ENCODE measurements at regions not wholly inside any gene's neighbourhood (a gene's known extent, or its start where the extent isn't known, plus 50 kb on each side); places are given as distances from the start of the nearest gene placed in this dataset.

- peak; percentile 31 for DNase-seq
Measured at GRCh38 chr5:81855591-81855990, 104.7 kb upstream of the SSBP2 start.

- peak; percentile 60 for DNase-seq
Measured at GRCh38 chr5:81854915-81855314, 104.0 kb upstream of the SSBP2 start.

GRCh38 chr5:81854485-81854884 lies 103.6 kb upstream of the SSBP2 start:
- peak; percentile 40 for DNase-seq

- no peak for DNase-seq
Measured at GRCh38 chr5:81853030-81853357, 102.1 kb upstream of the SSBP2 start.

- peak; percentile 89 for DNase-seq
Measured at GRCh38 chr5:81852291-81853029, 101.6 kb upstream of the SSBP2 start.

- DNase-seq: peak; percentile 99
Measured at GRCh38 chr5:81851481-81852178, 100.7 kb upstream of the SSBP2 start.

- peak; percentile 38 for DNase-seq
Measured at GRCh38 chr5:81850501-81851357, 99.8 kb upstream of the SSBP2 start.

- DNase-seq: no peak
Measured at GRCh38 chr5:81849770-81850367, 99.0 kb upstream of the SSBP2 start.

GRCh38 chr5:81848362-81848880 lies 97.5 kb upstream of the SSBP2 start:
- peak; percentile 62 for DNase-seq

- DNase-seq: no peak
Measured at GRCh38 chr5:81846301-81846700, 95.4 kb upstream of the SSBP2 start.

- no peak for DNase-seq
Measured at GRCh38 chr5:81843845-81844244, 92.9 kb upstream of the SSBP2 start.

- peak; percentile 59 for DNase-seq
Measured at GRCh38 chr5:81842795-81843398, 92.0 kb upstream of the SSBP2 start.

- no peak for DNase-seq
Measured at GRCh38 chr5:81839034-81839433, 88.1 kb upstream of the SSBP2 start.

- peak; percentile 79 for DNase-seq
Measured at GRCh38 chr5:81838307-81838906, 87.5 kb upstream of the SSBP2 start.

- peak; percentile 85 for DNase-seq
Measured at GRCh38 chr5:81837667-81838306, 86.9 kb upstream of the SSBP2 start.

- DNase-seq: peak; percentile 86
Measured at GRCh38 chr5:81835814-81836367, 85.0 kb upstream of the SSBP2 start.

GRCh38 chr5:81834021-81834660 lies 83.2 kb upstream of the SSBP2 start:
- DNase-seq: no peak

- DNase-seq: no peak
Measured at GRCh38 chr5:81830596-81830995, 79.7 kb upstream of the SSBP2 start.

GRCh38 chr5:81829242-81829641 lies 78.3 kb upstream of the SSBP2 start:
- DNase-seq: no peak

GRCh38 chr5:81827500-81827899 lies 76.6 kb upstream of the SSBP2 start:
- DNase-seq: no peak

GRCh38 chr5:81826128-81826527 lies 75.2 kb upstream of the SSBP2 start:
- peak; percentile 22 for DNase-seq

All from NCI-H69 (cell line).